ENCODE measurements at regions not wholly inside any gene's neighbourhood (a gene's known extent, or its start where the extent isn't known, plus 50 kb on each side); places are given as distances from the start of the nearest gene placed in this dataset.

DNA sequence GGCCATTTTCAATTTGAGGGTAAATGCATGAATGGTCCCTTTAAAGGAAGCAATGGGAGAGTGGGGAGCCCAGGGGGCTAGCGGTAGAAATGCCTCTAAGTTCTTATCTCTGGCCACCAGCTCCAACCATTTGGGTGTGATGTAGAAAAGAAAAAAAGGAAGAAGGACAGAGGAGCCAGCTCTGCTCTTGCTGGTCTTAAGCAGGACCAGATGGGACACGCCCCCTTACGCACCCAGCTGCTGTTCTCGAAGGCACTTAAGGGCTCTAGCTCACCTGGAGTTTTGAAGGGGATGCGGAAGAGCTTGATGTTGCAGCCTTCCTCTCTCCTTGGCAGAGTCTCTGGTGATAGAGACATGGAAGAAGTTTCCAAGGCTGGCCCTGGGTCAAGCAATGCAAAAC is 59.5 kb upstream of the RNF144B start:
- H3K36me3 ChIP-seq (replicated peaks in 1 of 2; ENCODE audit: control extremely low read depth in 1 of 2, control insufficient read depth in 1 of 2, extremely low read depth in 1 of 2, insufficient read depth in 2 of 2, low read length in 1 of 2), result no peaks in the 10 kb centered on the region
- peak; percentile 64 for DNase-seq
- H3K4me1 Mint-ChIP-seq, result peaks cover 54% of the 10 kb centered on the region
- TF ChIP-seq EZH2 (IDR thresholded peaks at IDR 0.05; ENCODE audit: borderline replicate concordance, insufficient read depth, low read depth, low read length, poor library complexity, severe bottlenecking), result no peak
- TF ChIP-seq, protein P1, sequence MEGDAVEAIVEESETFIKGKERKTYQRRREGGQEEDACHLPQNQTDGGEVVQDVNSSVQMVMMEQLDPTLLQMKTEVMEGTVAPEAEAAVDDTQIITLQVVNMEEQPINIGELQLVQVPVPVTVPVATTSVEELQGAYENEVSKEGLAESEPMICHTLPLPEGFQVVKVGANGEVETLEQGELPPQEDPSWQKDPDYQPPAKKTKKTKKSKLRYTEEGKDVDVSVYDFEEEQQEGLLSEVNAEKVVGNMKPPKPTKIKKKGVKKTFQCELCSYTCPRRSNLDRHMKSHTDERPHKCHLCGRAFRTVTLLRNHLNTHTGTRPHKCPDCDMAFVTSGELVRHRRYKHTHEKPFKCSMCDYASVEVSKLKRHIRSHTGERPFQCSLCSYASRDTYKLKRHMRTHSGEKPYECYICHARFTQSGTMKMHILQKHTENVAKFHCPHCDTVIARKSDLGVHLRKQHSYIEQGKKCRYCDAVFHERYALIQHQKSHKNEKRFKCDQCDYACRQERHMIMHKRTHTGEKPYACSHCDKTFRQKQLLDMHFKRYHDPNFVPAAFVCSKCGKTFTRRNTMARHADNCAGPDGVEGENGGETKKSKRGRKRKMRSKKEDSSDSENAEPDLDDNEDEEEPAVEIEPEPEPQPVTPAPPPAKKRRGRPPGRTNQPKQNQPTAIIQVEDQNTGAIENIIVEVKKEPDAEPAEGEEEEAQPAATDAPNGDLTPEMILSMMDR (IDR thresholded peaks at IDR 0.05), result no peak
- POLR2A ChIA-PET, result interaction anchor here (1.1 kb wide), 1 partner anchor 72 kb away, joined by 3 read pairs; no protein-coding TSS in a partner anchor
- no peaks in the 10 kb centered on the region for H3K27me3 Mint-ChIP-seq
- H3K9ac ChIP-seq (ENCODE audit: low read length), result no peak overlapping the region
- no peaks in the 10 kb centered on the region for H3K9me3 Mint-ChIP-seq (ENCODE audit: insufficient read depth)
- H3K4me3 Mint-ChIP-seq, result peak overlapping the region; percentile 77
- no peaks in the 10 kb centered on the region for H3K27me3 ChIP-seq (replicated peaks in 1 of 4; ENCODE audit: control extremely low read depth in 1 of 4, control insufficient read depth in 3 of 4, insufficient read depth in 4 of 4, low read length in 3 of 4)
- no peaks in the 10 kb centered on the region for H4K20me1 ChIP-seq (ENCODE audit: control insufficient read depth, insufficient read depth, low read length, poor library complexity, severe bottlenecking)
- no peaks in the 10 kb centered on the region for H3K79me2 ChIP-seq (ENCODE audit: control insufficient read depth, insufficient read depth, low read length)
- peaks cover 31 to 45% of the 10 kb centered on the region in 2 donors for H3K4me1 ChIP-seq (ENCODE audit: control insufficient read depth in 2 of 2, insufficient read depth in 2 of 2, low read length in 2 of 2)
- CTCF ChIA-PET, result interaction anchor here (0.6 to 11.4 kb wide), 8 partner anchors 9 to 206 kb away, joined by 3 to 379 read pairs (median 4); partner anchors contain the start of genes DEK, NHLRC1 and RNF144B
- peak overlapping the region; percentile 45 for H2AFZ ChIP-seq (ENCODE audit: insufficient read depth, low read depth, low read length, poor library complexity, severe bottlenecking)
- WGBS (ENCODE audit: insufficient coverage), result 43% methylated on average over 3 of the region's 5 CpGs
- intact Hi-C loops (cut with micrococcal nuclease), result loop anchor here (2.0 to 5.0 kb wide), 2 partner anchors 63 to 75 kb away; partner anchors contain the start of gene DEK
- H3K27ac Mint-ChIP-seq, result peak overlapping the region; percentile 81
- peak overlapping the region; percentile 49 for H3K4me2 ChIP-seq (replicated peaks; ENCODE audit: low read depth, low read length, poor library complexity, severe bottlenecking)
- peak; percentile 52 for ATAC-seq (ENCODE audit: low read depth)
- H3K27ac ChIP-seq (ENCODE audit: low read length in 2 of 2), result peak overlapping the region in 1 of 2 donors; percentile 12
- no peaks in the 10 kb centered on the region for H3K9me3 ChIP-seq (ENCODE audit: control extremely low read depth in 1 of 3, control insufficient read depth in 2 of 3, insufficient read depth in 1 of 3, low read length in 2 of 3)
- peak overlapping the region in 1 of 5 experiments; percentile 2 for H3K4me3 ChIP-seq (ENCODE audit: control extremely low read depth in 1 of 5, extremely low read depth in 1 of 5, insufficient read depth in 1 of 5, low read depth in 2 of 5, low read length in 4 of 5)

DNA sequence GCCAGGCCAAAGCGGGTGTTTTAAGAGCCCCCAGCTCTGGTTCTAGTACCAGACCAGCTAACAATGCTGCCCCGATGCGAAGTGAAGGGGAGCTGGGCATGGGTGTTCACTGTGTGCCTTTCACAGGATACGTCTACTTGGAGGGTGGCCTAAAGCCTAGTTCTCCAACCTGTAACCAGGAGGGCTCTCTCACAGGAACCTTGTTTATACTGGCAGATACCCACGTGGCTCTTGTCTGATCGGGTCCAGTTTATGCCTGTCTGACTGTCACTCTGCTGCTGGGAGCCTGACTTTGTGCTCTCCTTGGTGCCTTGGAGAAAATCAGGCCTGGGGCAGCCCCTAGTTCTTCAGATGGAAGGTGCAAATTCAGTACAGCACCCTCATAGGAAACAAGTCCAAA is 60.2 kb upstream of the RNF144B start:
- no peak overlapping the region for H3K27ac ChIP-seq (ENCODE audit: low read length in 2 of 2)
- no peak overlapping the region for H3K9ac ChIP-seq (ENCODE audit: low read length)
- intact Hi-C loops (cut with micrococcal nuclease), result loop anchor here (5.0 kb wide), 1 partner anchor 75 kb away; no protein-coding TSS in a partner anchor
- TF ChIP-seq, protein P1 (IDR thresholded peaks at IDR 0.05), result no peak
- TF ChIP-seq EZH2 (IDR thresholded peaks at IDR 0.05; ENCODE audit: borderline replicate concordance, insufficient read depth, low read depth, low read length, poor library complexity, severe bottlenecking), result no peak
- ATAC-seq (ENCODE audit: low read depth), result no peak
- Mint-ChIP-seq H3K4me1 (peaks cover 54% of the 10 kb centered on the region), H3K9me3 (ENCODE audit: insufficient read depth) (no peaks in the 10 kb centered on the region), H3K27ac (peak overlapping the region; percentile 16), H3K27me3 (no peaks in the 10 kb centered on the region), H3K4me3 (peak overlapping the region; percentile 12)
- no peaks in the 10 kb centered on the region for H3K79me2 ChIP-seq (ENCODE audit: control insufficient read depth, insufficient read depth, low read length)
- H3K27me3 ChIP-seq (replicated peaks in 1 of 4; ENCODE audit: control extremely low read depth in 1 of 4, control insufficient read depth in 3 of 4, insufficient read depth in 4 of 4, low read length in 3 of 4), result no peaks in the 10 kb centered on the region
- H3K36me3 ChIP-seq (replicated peaks in 1 of 2; ENCODE audit: control extremely low read depth in 1 of 2, control insufficient read depth in 1 of 2, extremely low read depth in 1 of 2, insufficient read depth in 2 of 2, low read length in 1 of 2), result no peaks in the 10 kb centered on the region
- ChIA-PET POLR2A (interaction anchor here (1.1 kb wide), 1 partner anchor 72 kb away, joined by 3 read pairs; no protein-coding TSS in a partner anchor), CTCF (interaction anchor here (0.8 to 11.4 kb wide), 4 partner anchors 8 to 205 kb away, joined by 3 to 379 read pairs (median 4); partner anchors contain the start of genes DEK and NHLRC1)
- WGBS (ENCODE audit: insufficient coverage), result 65% methylated on average over 6 of the region's 6 CpGs
- peak overlapping the region; percentile 49 for H3K4me2 ChIP-seq (replicated peaks; ENCODE audit: low read depth, low read length, poor library complexity, severe bottlenecking)
- no peak overlapping the region for H3K4me3 ChIP-seq (ENCODE audit: control extremely low read depth in 1 of 5, extremely low read depth in 1 of 5, insufficient read depth in 1 of 5, low read depth in 2 of 5, low read length in 4 of 5)
- DNase-seq, result no peak
- H4K20me1 ChIP-seq (ENCODE audit: control insufficient read depth, insufficient read depth, low read length, poor library complexity, severe bottlenecking), result no peaks in the 10 kb centered on the region
- peaks cover 31 to 45% of the 10 kb centered on the region in 2 donors for H3K4me1 ChIP-seq (ENCODE audit: control insufficient read depth in 2 of 2, insufficient read depth in 2 of 2, low read length in 2 of 2)
- no peaks in the 10 kb centered on the region for H3K9me3 ChIP-seq (ENCODE audit: control extremely low read depth in 1 of 3, control insufficient read depth in 2 of 3, insufficient read depth in 1 of 3, low read length in 2 of 3)
- H2AFZ ChIP-seq (ENCODE audit: insufficient read depth, low read depth, low read length, poor library complexity, severe bottlenecking), result peak overlapping the region; percentile 45

All from B cell (primary cell).